IMR-90 (cell line): ENCODE measurements at regions not wholly inside any gene's neighbourhood (a gene's known extent, or its start where the extent isn't known, plus 50 kb on each side); places are given as distances from the start of the nearest gene placed in this dataset.

Experiments
- CTCF ChIP-seq: conservative IDR thresholded peaks from 2 replicates; pipeline ENCODE4 v1.5.1; 2012; ENCODE audit warnings: mild to moderate bottlenecking, low read depth, low read length, improper control_type of control experiment
- FOS ChIP-seq: fragments of 150-350 bp; IDR thresholded peaks from 2 replicates; pipeline ENCODE4 v1.6.1; 2016; ENCODE audit warnings: low read depth, low read length
- POLR2A ChIP-seq: IDR thresholded peaks from 2 replicates; pipeline ENCODE4 v1.6.1; 2012; ENCODE audit warnings: mild to moderate bottlenecking, low read depth, low read length
- RFX5 ChIP-seq: IDR thresholded peaks from 2 replicates; pipeline ENCODE4 v1.8.0; 2012; ENCODE audit warnings: low read depth, mild to moderate bottlenecking, low read length, moderate library complexity

- TF ChIP-seq FOS (no peak), POLR2A (no peak), CTCF (no peak), RFX5 (no peak)
These were observed 203.2 kb downstream of the LTN1 start for GRCh38 chr21:28789523-28789922.
